ENCODE measurements at regions not wholly inside any gene's neighbourhood (a gene's known extent, or its start where the extent isn't known, plus 50 kb on each side); places are given as distances from the start of the nearest gene placed in this dataset.
A peak's percentile ranks its signal among the peaks of the same experiment; 100 is the strongest.
"Not testable (repeated sequence)": the region's sequence is repeated elsewhere in the genome, so short reads cannot be mapped to it uniquely, and the experiment has no call there.

GRCh38 chr3:112755845-112756613 lies 90.6 kb downstream of the CD200R1L start:
- Mint-ChIP-seq H3K27me3 (ENCODE audit: low read depth in 3 of 3) (no peaks in the 10 kb centered on the region), H3K9me3 (peaks cover 5 to 16% (median 13%) of the 10 kb centered on the region in 7 donors), H3K27ac (peak overlapping the region; percentile 15 to 82 (median 46)), H3K4me3 (no peak overlapping the region), H3K36me3 (peaks cover 1 to 6% of the 10 kb centered on the region in 2 donors), H3K4me1 (peaks cover 35% of the 10 kb centered on the region)
- Histone ChIP-seq H3K4me2 (replicated peaks; ENCODE audit: extremely low read depth, low read length, poor library complexity, severe bottlenecking) (no peak overlapping the region), H3K36me3 (replicated peaks in 1 of 2; ENCODE audit: control insufficient read depth in 1 of 2, insufficient read depth in 2 of 2, low read length in 2 of 2) (no peaks in the 10 kb centered on the region), H3K4me1 (ENCODE audit: control insufficient read depth in 1 of 2, insufficient read depth in 2 of 2, low read length in 2 of 2) (peaks cover 24 to 38% of the 10 kb centered on the region in 2 donors), H3K27ac (ENCODE audit: low read depth in 1 of 2, low read length in 2 of 2) (peak overlapping the region in 1 of 2 donors; percentile 39), H3K4me3 (replicated peaks in 1 of 3; ENCODE audit: low read depth in 2 of 3, low read length in 3 of 3) (no peak overlapping the region), H3K27me3 (ENCODE audit: control insufficient read depth in 2 of 2, insufficient read depth in 2 of 2, low read length in 2 of 2) (no peaks in the 10 kb centered on the region), H4K20me1 (ENCODE audit: insufficient read depth, low read length) (no peaks in the 10 kb centered on the region), H2AFZ (ENCODE audit: insufficient read depth, low read depth, low read length, poor library complexity, severe bottlenecking) (no peak overlapping the region), H3K9ac (ENCODE audit: insufficient read depth, low read length, poor library complexity, severe bottlenecking) (no peak overlapping the region), H3K9me3 (replicated peaks in 1 of 2; ENCODE audit: control insufficient read depth in 1 of 2, insufficient read depth in 1 of 2, low read length in 2 of 2) (peaks cover 9 to 14% of the 10 kb centered on the region in 2 donors), H3K79me2 (ENCODE audit: insufficient read depth, low read length) (no peaks in the 10 kb centered on the region)
- intact Hi-C loops (cut with micrococcal nuclease): no loop called here
- TF ChIP-seq CTCF (IDR thresholded peaks at IDR 0.05): no peak
- peak; percentile 67 to 87 (median 70) for DNase-seq
- WGBS (ENCODE audit: insufficient coverage): no CpG with 5 or more reads among the region's 4 CpGs

GRCh38 chr3:112755046-112755445 lies 91.6 kb downstream of the CD200R1L start:
- H3K4me3 ChIP-seq (replicated peaks in 1 of 3; ENCODE audit: low read depth in 2 of 3, low read length in 3 of 3); H3K36me3 ChIP-seq (replicated peaks in 1 of 2; ENCODE audit: control insufficient read depth in 1 of 2, insufficient read depth in 2 of 2, low read length in 2 of 2); H3K27ac ChIP-seq (ENCODE audit: low read depth in 1 of 2, low read length in 2 of 2); H3K27me3 Mint-ChIP-seq (ENCODE audit: low read depth in 3 of 3); H4K20me1 ChIP-seq (ENCODE audit: insufficient read depth, low read length); H3K4me2 ChIP-seq (replicated peaks; ENCODE audit: extremely low read depth, low read length, poor library complexity, severe bottlenecking); H3K27me3 ChIP-seq (ENCODE audit: control insufficient read depth in 2 of 2, insufficient read depth in 2 of 2, low read length in 2 of 2); H3K9ac ChIP-seq (ENCODE audit: insufficient read depth, low read length, poor library complexity, severe bottlenecking); H3K4me3 Mint-ChIP-seq; H2AFZ ChIP-seq (ENCODE audit: insufficient read depth, low read depth, low read length, poor library complexity, severe bottlenecking); H3K79me2 ChIP-seq (ENCODE audit: insufficient read depth, low read length); H3K36me3 Mint-ChIP-seq; intact Hi-C loops (cut with micrococcal nuclease); DNase-seq: not testable (repeated sequence)
- Mint-ChIP-seq H3K27ac (peak overlapping the region in 1 of 7 donors; percentile 2), H3K9me3 (peaks cover 4 to 16% (median 13%) of the 10 kb centered on the region in 7 donors), H3K4me1 (peaks cover 44% of the 10 kb centered on the region)
- peaks cover 9 to 14% of the 10 kb centered on the region in 2 donors for H3K9me3 ChIP-seq (replicated peaks in 1 of 2; ENCODE audit: control insufficient read depth in 1 of 2, insufficient read depth in 1 of 2, low read length in 2 of 2)
- H3K4me1 ChIP-seq (ENCODE audit: control insufficient read depth in 1 of 2, insufficient read depth in 2 of 2, low read length in 2 of 2): peaks cover 32 to 47% of the 10 kb centered on the region in 2 donors
- WGBS (ENCODE audit: insufficient coverage): 0% methylated on average over 1 of the region's 13 CpGs

Data from CD14-positive monocyte (primary cell).